ENCODE measurements at regions not wholly inside any gene's neighbourhood (a gene's known extent, or its start where the extent isn't known, plus 50 kb on each side); places are given as distances from the start of the nearest gene placed in this dataset.

- Histone ChIP-seq H3K27me3 (no peaks in the 10 kb centered on the region), H3K4me3 (ENCODE audit: low read depth, low read length) (no peak overlapping the region), H3K4me1 (no peaks in the 10 kb centered on the region), H3K9me3 (no peaks in the 10 kb centered on the region), H3K36me3 (no peaks in the 10 kb centered on the region)
- DNase-seq: no peak
- TF ChIP-seq, protein P1, sequence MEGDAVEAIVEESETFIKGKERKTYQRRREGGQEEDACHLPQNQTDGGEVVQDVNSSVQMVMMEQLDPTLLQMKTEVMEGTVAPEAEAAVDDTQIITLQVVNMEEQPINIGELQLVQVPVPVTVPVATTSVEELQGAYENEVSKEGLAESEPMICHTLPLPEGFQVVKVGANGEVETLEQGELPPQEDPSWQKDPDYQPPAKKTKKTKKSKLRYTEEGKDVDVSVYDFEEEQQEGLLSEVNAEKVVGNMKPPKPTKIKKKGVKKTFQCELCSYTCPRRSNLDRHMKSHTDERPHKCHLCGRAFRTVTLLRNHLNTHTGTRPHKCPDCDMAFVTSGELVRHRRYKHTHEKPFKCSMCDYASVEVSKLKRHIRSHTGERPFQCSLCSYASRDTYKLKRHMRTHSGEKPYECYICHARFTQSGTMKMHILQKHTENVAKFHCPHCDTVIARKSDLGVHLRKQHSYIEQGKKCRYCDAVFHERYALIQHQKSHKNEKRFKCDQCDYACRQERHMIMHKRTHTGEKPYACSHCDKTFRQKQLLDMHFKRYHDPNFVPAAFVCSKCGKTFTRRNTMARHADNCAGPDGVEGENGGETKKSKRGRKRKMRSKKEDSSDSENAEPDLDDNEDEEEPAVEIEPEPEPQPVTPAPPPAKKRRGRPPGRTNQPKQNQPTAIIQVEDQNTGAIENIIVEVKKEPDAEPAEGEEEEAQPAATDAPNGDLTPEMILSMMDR (IDR thresholded peaks at IDR 0.05; ENCODE audit: low read depth, low read length): no peak
Measured at GRCh38 chr9:84490206-84490841, 149.8 kb upstream of the SLC28A3 start.

- Histone ChIP-seq H3K27me3 (no peaks in the 10 kb centered on the region), H3K4me3 (ENCODE audit: low read depth, low read length) (no peak overlapping the region), H3K36me3 (no peaks in the 10 kb centered on the region), H3K9me3 (no peaks in the 10 kb centered on the region), H3K4me1 (no peaks in the 10 kb centered on the region)
- DNase-seq: no peak
- TF ChIP-seq, protein P1 (IDR thresholded peaks at IDR 0.05; ENCODE audit: low read depth, low read length): no peak
Measured at GRCh38 chr9:84490842-84491325, 150.3 kb upstream of the SLC28A3 start.

DNA sequence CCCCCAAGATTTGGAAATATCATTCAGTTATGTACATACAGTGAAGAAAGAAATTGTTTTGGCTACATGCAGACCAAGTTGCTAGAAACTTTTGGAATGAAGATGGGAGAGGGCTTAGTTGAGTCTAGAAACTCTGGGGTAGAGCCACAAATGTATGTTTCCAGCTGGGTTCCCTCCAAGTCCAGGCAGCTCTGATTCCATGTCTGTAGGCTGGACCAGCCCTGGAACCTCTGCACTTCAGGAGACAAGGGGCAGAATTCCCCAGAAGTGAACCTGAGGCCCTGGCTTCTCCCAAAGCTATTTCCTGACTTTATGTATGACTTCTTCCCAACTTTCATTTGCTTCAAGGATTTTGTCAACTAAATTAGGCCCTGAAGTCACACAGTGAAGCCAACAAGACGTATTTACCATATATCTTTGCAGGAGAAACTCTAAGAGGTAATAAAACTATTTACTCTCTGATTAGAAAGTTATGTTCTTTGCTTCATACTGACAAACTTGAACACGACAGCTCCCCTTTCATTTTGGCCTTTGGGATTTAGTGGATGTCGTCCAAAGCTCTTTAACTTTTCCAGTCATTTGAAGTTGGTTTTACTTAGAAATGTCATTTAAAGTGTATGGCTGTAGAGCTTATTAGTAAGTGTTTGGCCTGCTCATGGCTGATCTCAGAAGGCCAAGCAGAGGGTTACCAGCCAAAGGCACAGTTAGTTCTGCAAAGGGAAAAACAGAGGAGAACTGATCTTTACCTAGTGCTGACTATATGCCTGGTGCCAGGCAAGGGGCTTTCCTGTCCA, 152.0 kb upstream of the SLC28A3 start:
- Histone ChIP-seq H3K9me3 (no peaks in the 10 kb centered on the region), H3K4me3 (ENCODE audit: low read depth, low read length) (no peak overlapping the region), H3K4me1 (no peaks in the 10 kb centered on the region), H3K36me3 (no peaks in the 10 kb centered on the region), H3K27me3 (no peaks in the 10 kb centered on the region)
- TF ChIP-seq, protein P1 (IDR thresholded peaks at IDR 0.05; ENCODE audit: low read depth, low read length): no peak
- no peak for DNase-seq

- H3K4me1 ChIP-seq: no peaks in the 10 kb centered on the region
- H3K27me3 ChIP-seq: no peaks in the 10 kb centered on the region
- TF ChIP-seq, protein P1 (IDR thresholded peaks at IDR 0.05; ENCODE audit: low read depth, low read length): no peak
- H3K9me3 ChIP-seq: no peaks in the 10 kb centered on the region
- H3K4me3 ChIP-seq (ENCODE audit: low read depth, low read length): no peak overlapping the region
- no peaks in the 10 kb centered on the region for H3K36me3 ChIP-seq
- no peak for DNase-seq
Measured at GRCh38 chr9:84493284-84493947, 152.9 kb upstream of the SLC28A3 start.

GRCh38 chr9:84499969-84500582, 159.5 kb upstream of the SLC28A3 start:
- Histone ChIP-seq H3K9me3 (no peaks in the 10 kb centered on the region), H3K27me3 (no peaks in the 10 kb centered on the region), H3K4me1 (no peaks in the 10 kb centered on the region), H3K4me3 (ENCODE audit: low read depth, low read length) (no peak overlapping the region), H3K36me3 (no peaks in the 10 kb centered on the region)
- TF ChIP-seq, protein P1 (IDR thresholded peaks at IDR 0.05; ENCODE audit: low read depth, low read length): no peak
- no peak for DNase-seq

Measured in BE2C (cell line).